ELF-1 (cell line): ENCODE measurements at regions not wholly inside any gene's neighbourhood (a gene's known extent, or its start where the extent isn't known, plus 50 kb on each side); places are given as distances from the start of the nearest gene placed in this dataset.

ENCODE experiments used
- DNase-seq: peaks from one replicate; pipeline ENCODE4 v3.0.0-alpha.2; 2016; ENCODE audit warnings: low read depth, low spot score

GRCh38 chr3:117660941-117661817, 951.6 kb downstream of the TUSC7 start:
- no peak for DNase-seq

- no peak for DNase-seq
These were observed 952.2 kb downstream of the TUSC7 start for GRCh38 chr3:117661818-117662095.

GRCh38 chr3:117665296-117665695, 955.7 kb downstream of the TUSC7 start:
- no peak for DNase-seq

- DNase-seq, result no peak
These were observed 956.7 kb downstream of the TUSC7 start for GRCh38 chr3:117666325-117666724.

GRCh38 chr3:117666812-117667211, 957.2 kb downstream of the TUSC7 start:
- no peak for DNase-seq

GRCh38 chr3:117669774-117670173, 960.2 kb downstream of the TUSC7 start:
- no peak for DNase-seq

GRCh38 chr3:117671722-117672318, 962.2 kb downstream of the TUSC7 start:
- DNase-seq, result peak; percentile 26

- no peak for DNase-seq
These were observed 964.7 kb downstream of the TUSC7 start for GRCh38 chr3:117674321-117674720.

GRCh38 chr3:117681619-117682018, 972.0 kb downstream of the TUSC7 start:
- no peak for DNase-seq

GRCh38 chr3:117687096-117687495, 977.5 kb downstream of the TUSC7 start:
- no peak for DNase-seq

- no peak for DNase-seq
These were observed 979.0 kb downstream of the TUSC7 start for GRCh38 chr3:117688583-117688982.

- no peak for DNase-seq
These were observed 981.9 kb downstream of the TUSC7 start for GRCh38 chr3:117691526-117691925.

GRCh38 chr3:117692416-117692995, 982.9 kb downstream of the TUSC7 start:
- peak; percentile 10 for DNase-seq

- DNase-seq, result no peak
These were observed 985.7 kb downstream of the TUSC7 start for GRCh38 chr3:117695321-117695720.

GRCh38 chr3:117695871-117696645, 986.5 kb downstream of the TUSC7 start:
- no peak for DNase-seq

- no peak for DNase-seq
These were observed 987.4 kb downstream of the TUSC7 start for GRCh38 chr3:117696851-117697407.

GRCh38 chr3:117699058-117699457, 989.5 kb downstream of the TUSC7 start:
- DNase-seq, result no peak

GRCh38 chr3:117700573-117701360, 991.2 kb downstream of the TUSC7 start:
- no peak for DNase-seq

- no peak for DNase-seq
These were observed 995.4 kb downstream of the TUSC7 start for GRCh38 chr3:117705011-117705410.

GRCh38 chr3:117706037-117706436, 996.5 kb downstream of the TUSC7 start:
- DNase-seq, result no peak

GRCh38 chr3:117706756-117707155, 997.2 kb downstream of the TUSC7 start:
- no peak for DNase-seq
